Activated CD4-positive, alpha-beta T cell treated with anti-CD3 and anti-CD28 coated beads, Interleukin-2, Interleukin-4, amounts not matched to agents 100 ng/mL and 50 ng/mL, durations not matched to agents 16 hours and 8 hours (primary cell): ENCODE measurements at regions not wholly inside any gene's neighbourhood (a gene's known extent, or its start where the extent isn't known, plus 50 kb on each side); places are given as distances from the start of the nearest gene placed in this dataset.
"Not testable (repeated sequence)": the region's sequence is repeated elsewhere in the genome, so short reads cannot be mapped to it uniquely, and the experiment has no call there.

Experiments
- DNase-seq: peaks from one replicate; pipeline ENCODE4 v3.0.0-alpha.2; 2020; ENCODE audit warnings: low spot score

- DNase-seq, result no peak
Measured at GRCh38 chr3:87489892-87490291, 213.5 kb upstream of the POU1F1 start.

GRCh38 chr3:87488765-87489164, 212.4 kb upstream of the POU1F1 start:
- DNase-seq, result no peak

- DNase-seq, result not testable (repeated sequence)
Measured at GRCh38 chr3:87486635-87487034, 210.3 kb upstream of the POU1F1 start.

- DNase-seq, result no peak
Measured at GRCh38 chr3:87486115-87486514, 209.7 kb upstream of the POU1F1 start.

- no peak for DNase-seq
Measured at GRCh38 chr3:87478716-87479115, 202.3 kb upstream of the POU1F1 start.

GRCh38 chr3:87473944-87474343, 197.6 kb upstream of the POU1F1 start:
- no peak for DNase-seq

- DNase-seq, result no peak
Measured at GRCh38 chr3:87468938-87469337, 192.6 kb upstream of the POU1F1 start.

- DNase-seq, result no peak
Measured at GRCh38 chr3:87468235-87468634, 191.9 kb upstream of the POU1F1 start.

- DNase-seq, result no peak
Measured at GRCh38 chr3:87462228-87462627, 185.8 kb upstream of the POU1F1 start.

- DNase-seq, result no peak
Measured at GRCh38 chr3:87461443-87461842, 185.1 kb upstream of the POU1F1 start.

GRCh38 chr3:87461036-87461435, 184.7 kb upstream of the POU1F1 start:
- DNase-seq, result no peak

GRCh38 chr3:87448558-87448957, 172.2 kb upstream of the POU1F1 start:
- DNase-seq, result no peak

- DNase-seq, result no peak
Measured at GRCh38 chr3:87446849-87447387, 170.5 kb upstream of the POU1F1 start.

- no peak for DNase-seq
Measured at GRCh38 chr3:87442470-87442869, 166.1 kb upstream of the POU1F1 start.

GRCh38 chr3:87437765-87438164, 161.4 kb upstream of the POU1F1 start:
- DNase-seq, result peak; percentile 1

GRCh38 chr3:87436781-87437543, 160.6 kb upstream of the POU1F1 start:
- DNase-seq, result no peak

GRCh38 chr3:87435926-87436620, 159.7 kb upstream of the POU1F1 start:
- no peak for DNase-seq

- DNase-seq, result peak; percentile 28
Measured at GRCh38 chr3:87433445-87433844, 157.1 kb upstream of the POU1F1 start.

GRCh38 chr3:87426918-87427317, 150.5 kb upstream of the POU1F1 start:
- no peak for DNase-seq

GRCh38 chr3:87425056-87425455, 148.7 kb upstream of the POU1F1 start:
- no peak for DNase-seq

GRCh38 chr3:87423336-87423735, 147.0 kb upstream of the POU1F1 start:
- no peak for DNase-seq

GRCh38 chr3:87422333-87422732, 145.9 kb upstream of the POU1F1 start:
- DNase-seq, result no peak

GRCh38 chr3:87420171-87420570, 143.8 kb upstream of the POU1F1 start:
- DNase-seq, result no peak
